ENCODE measurements at regions not wholly inside any gene's neighbourhood (a gene's known extent, or its start where the extent isn't known, plus 50 kb on each side); places are given as distances from the start of the nearest gene placed in this dataset.
A peak's percentile ranks its signal among the peaks of the same experiment; 100 is the strongest.

GRCh38 chr15:31869686-31870307 is 160.5 kb upstream of the CHRNA7 start:
- Histone ChIP-seq H3K27me3 (ENCODE audit: control insufficient read depth, insufficient read depth, low read length) (peaks cover 5% of the 10 kb centered on the region), H3K36me3 (ENCODE audit: insufficient read depth, low read length) (no peaks in the 10 kb centered on the region), H3K9ac (ENCODE audit: low read depth, low read length) (no peak overlapping the region), H3K9me3 (replicated peaks; ENCODE audit: low read length) (no peaks in the 10 kb centered on the region), H3K4me2 (ENCODE audit: low read length) (peak overlapping the region; percentile 97), H3K4me1 (ENCODE audit: control insufficient read depth, insufficient read depth, low read length) (peaks cover 4% of the 10 kb centered on the region), H3K4me3 (ENCODE audit: low read length) (peak overlapping the region; percentile 86)

- Histone ChIP-seq H3K9ac (ENCODE audit: low read depth, low read length) (peak within 1 kb of the TSS; percentile 68), H3K27me3 (ENCODE audit: control insufficient read depth, insufficient read depth, low read length) (peaks cover 5% of the 10 kb centered on the region), H3K4me2 (ENCODE audit: low read length) (peak within 1 kb of the TSS; percentile 97)
Observed at GRCh38 chr15:31870328-31871165, 159.8 kb upstream of the CHRNA7 start, which contains the start of gene OTUD7A. Gene OTUD7A, minus strand, starts transcription at chr15:31870673.

DNA sequence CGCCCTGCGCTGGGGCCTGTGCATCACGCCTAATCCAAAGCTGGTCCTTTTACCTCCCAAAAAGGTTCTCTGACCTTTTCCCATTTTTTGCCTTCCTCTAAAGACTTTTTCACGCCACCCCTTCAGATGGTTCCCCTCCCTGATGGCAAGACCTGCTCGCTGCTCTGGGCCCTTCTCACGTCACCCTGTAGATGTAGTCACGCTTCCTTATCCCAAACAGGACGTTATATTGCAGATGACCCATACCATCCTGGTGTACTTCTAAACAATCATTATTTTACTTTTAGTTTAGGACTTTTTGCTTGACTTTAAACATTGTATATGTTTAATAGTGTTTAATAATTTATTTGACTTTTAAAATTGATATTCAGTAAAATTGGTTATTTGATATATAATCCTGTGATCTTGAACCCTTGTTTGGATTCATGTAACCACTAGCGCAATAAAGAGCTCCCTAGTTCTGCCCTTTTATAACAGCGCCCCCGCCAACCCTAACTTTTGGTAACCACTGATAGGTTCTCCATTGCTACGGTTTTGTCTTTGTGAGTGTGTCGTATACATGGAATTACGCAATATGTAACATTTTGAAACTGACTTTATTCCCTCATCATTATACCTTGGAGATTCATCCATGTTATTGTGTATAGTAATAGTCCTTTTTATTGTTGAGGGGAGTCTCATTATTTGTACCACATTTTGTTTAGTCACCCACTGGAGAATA is 159.0 kb upstream of the CHRNA7 start:
- Histone ChIP-seq H3K4me1 (ENCODE audit: control insufficient read depth, insufficient read depth, low read length) (peaks cover 4% of the 10 kb centered on the region), H3K9ac (ENCODE audit: low read depth, low read length) (peak overlapping the region; percentile 68), H3K9me3 (replicated peaks; ENCODE audit: low read length) (no peaks in the 10 kb centered on the region), H3K4me2 (ENCODE audit: low read length) (peak overlapping the region; percentile 97), H3K4me3 (ENCODE audit: low read length) (peak overlapping the region; percentile 86), H3K27me3 (ENCODE audit: control insufficient read depth, insufficient read depth, low read length) (peaks cover 5% of the 10 kb centered on the region), H3K36me3 (ENCODE audit: insufficient read depth, low read length) (no peaks in the 10 kb centered on the region)

More at GRCh38 chr15:31870328-31871165, 159.8 kb upstream of the CHRNA7 start, which contains the start of gene OTUD7A:
- H3K9me3 ChIP-seq (replicated peaks; ENCODE audit: low read length), result no peaks in the 10 kb centered on the region
- peaks cover 4% of the 10 kb centered on the region for H3K4me1 ChIP-seq (ENCODE audit: control insufficient read depth, insufficient read depth, low read length)
- no peaks in the 10 kb centered on the region for H3K36me3 ChIP-seq (ENCODE audit: insufficient read depth, low read length)
- H3K4me3 ChIP-seq (ENCODE audit: low read length), result peak within 1 kb of the TSS; percentile 86

- H3K4me1 ChIP-seq (ENCODE audit: control insufficient read depth, insufficient read depth, low read length), result peaks cover 4% of the 10 kb centered on the region
- no peaks in the 10 kb centered on the region for H3K9me3 ChIP-seq (replicated peaks; ENCODE audit: low read length)
- peaks cover 5% of the 10 kb centered on the region for H3K27me3 ChIP-seq (ENCODE audit: control insufficient read depth, insufficient read depth, low read length)
- H3K9ac ChIP-seq (ENCODE audit: low read depth, low read length), result no peak overlapping the region
- no peak overlapping the region for H3K4me3 ChIP-seq (ENCODE audit: low read length)
- no peaks in the 10 kb centered on the region for H3K36me3 ChIP-seq (ENCODE audit: insufficient read depth, low read length)
- H3K4me2 ChIP-seq (ENCODE audit: low read length), result no peak overlapping the region
Observed at GRCh38 chr15:31871887-31872281, 158.4 kb upstream of the CHRNA7 start.

- H3K4me2 ChIP-seq (ENCODE audit: low read length), result no peak overlapping the region
- H3K36me3 ChIP-seq (ENCODE audit: insufficient read depth, low read length), result no peaks in the 10 kb centered on the region
- H3K9ac ChIP-seq (ENCODE audit: low read depth, low read length), result no peak overlapping the region
- H3K9me3 ChIP-seq (replicated peaks; ENCODE audit: low read length), result no peaks in the 10 kb centered on the region
- H3K27me3 ChIP-seq (ENCODE audit: control insufficient read depth, insufficient read depth, low read length), result peaks cover 5% of the 10 kb centered on the region
- no peaks in the 10 kb centered on the region for H3K4me1 ChIP-seq (ENCODE audit: control insufficient read depth, insufficient read depth, low read length)
- no peak overlapping the region for H3K4me3 ChIP-seq (ENCODE audit: low read length)
Observed at GRCh38 chr15:31887246-31887645, 143.1 kb upstream of the CHRNA7 start.

DNA sequence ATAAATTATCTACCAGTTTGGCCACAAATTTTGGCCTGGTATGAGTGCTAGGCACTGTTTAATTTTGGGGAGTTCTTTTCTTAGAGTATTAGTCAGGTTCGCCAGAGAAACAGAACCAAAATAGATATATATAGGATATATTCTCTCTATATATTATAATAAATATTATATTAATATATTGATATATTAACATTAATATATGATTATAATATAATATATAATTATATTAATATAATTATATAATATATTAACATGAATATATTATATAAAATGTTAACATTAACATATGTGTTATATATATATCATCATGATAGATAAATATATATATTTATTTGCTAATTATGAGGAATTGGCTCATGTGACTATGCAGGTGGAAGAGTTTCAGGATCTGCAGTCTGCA is 137.8 kb upstream of the CHRNA7 start:
- Histone ChIP-seq H3K9me3 (replicated peaks; ENCODE audit: low read length) (no peaks in the 10 kb centered on the region), H3K4me2 (ENCODE audit: low read length) (no peak overlapping the region), H3K4me1 (ENCODE audit: control insufficient read depth, insufficient read depth, low read length) (no peaks in the 10 kb centered on the region), H3K36me3 (ENCODE audit: insufficient read depth, low read length) (no peaks in the 10 kb centered on the region), H3K4me3 (ENCODE audit: low read length) (no peak overlapping the region), H3K9ac (ENCODE audit: low read depth, low read length) (no peak overlapping the region), H3K27me3 (ENCODE audit: control insufficient read depth, insufficient read depth, low read length) (peaks cover under 1% of the 10 kb centered on the region)

DNA sequence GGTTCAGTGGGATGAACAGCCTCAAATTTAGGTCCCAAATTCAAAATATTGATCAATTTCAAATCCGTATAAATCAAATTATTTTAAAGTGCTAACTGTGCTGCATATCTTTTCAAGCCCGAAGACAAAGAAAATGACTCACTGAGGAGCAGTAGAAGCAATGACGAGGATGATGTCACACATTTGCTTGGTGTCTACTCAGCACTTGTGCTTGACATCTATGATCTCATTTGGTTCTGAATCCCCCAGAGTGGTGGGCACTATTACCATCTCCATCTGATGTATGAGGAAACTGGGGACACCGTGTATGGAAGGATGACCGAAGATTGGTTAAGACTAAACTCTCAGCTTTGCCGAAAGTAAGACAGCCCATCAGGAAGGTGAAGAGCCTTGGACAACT is 136.5 kb upstream of the CHRNA7 start:
- Histone ChIP-seq H3K4me1 (ENCODE audit: control insufficient read depth, insufficient read depth, low read length) (no peaks in the 10 kb centered on the region), H3K9me3 (replicated peaks; ENCODE audit: low read length) (no peaks in the 10 kb centered on the region), H3K9ac (ENCODE audit: low read depth, low read length) (no peak overlapping the region), H3K27me3 (ENCODE audit: control insufficient read depth, insufficient read depth, low read length) (no peaks in the 10 kb centered on the region), H3K4me3 (ENCODE audit: low read length) (no peak overlapping the region), H3K36me3 (ENCODE audit: insufficient read depth, low read length) (no peaks in the 10 kb centered on the region), H3K4me2 (ENCODE audit: low read length) (no peak overlapping the region)

DNA sequence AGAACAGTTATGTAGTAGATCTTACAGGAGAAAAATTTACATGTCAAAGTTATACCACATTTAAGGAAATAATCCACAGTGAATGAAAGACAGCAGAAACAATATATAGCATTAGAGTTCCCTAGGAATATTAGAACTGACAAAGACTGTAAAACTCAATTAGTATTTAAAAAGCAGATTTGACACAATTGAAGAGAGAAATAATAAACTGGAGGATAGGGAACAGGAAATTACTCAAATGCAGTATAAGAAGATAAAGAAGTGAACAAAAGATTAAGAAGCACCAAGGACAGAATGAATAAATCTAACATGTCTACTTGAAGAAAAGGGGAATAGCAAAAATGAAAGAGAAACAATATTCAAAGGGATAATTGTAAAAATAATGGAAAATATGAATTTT is 132.6 kb upstream of the CHRNA7 start:
- Histone ChIP-seq H3K36me3 (ENCODE audit: insufficient read depth, low read length) (no peaks in the 10 kb centered on the region), H3K9me3 (replicated peaks; ENCODE audit: low read length) (no peaks in the 10 kb centered on the region), H3K4me1 (ENCODE audit: control insufficient read depth, insufficient read depth, low read length) (no peaks in the 10 kb centered on the region), H3K4me3 (ENCODE audit: low read length) (no peak overlapping the region), H3K4me2 (ENCODE audit: low read length) (no peak overlapping the region), H3K27me3 (ENCODE audit: control insufficient read depth, insufficient read depth, low read length) (no peaks in the 10 kb centered on the region), H3K9ac (ENCODE audit: low read depth, low read length) (no peak overlapping the region)

DNA sequence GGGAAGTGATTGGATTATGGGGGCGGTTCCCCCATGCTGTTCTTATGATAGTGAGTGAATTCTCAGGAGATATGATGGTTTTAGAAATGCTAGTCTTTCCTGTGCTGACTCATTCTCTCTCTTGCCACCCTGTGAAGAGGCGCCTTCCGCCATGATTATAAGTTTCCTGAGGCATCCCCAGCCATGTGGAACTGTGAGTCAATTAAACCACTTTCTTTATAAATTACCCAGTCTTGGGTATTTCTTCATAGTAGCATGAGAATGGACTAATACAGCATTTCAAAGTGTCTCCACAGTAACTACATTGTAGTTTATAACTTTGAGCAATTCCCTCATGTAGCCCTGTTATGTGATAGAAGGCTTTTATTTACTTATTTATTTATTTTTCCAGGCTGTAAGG is 128.8 kb upstream of the CHRNA7 start:
- Histone ChIP-seq H3K4me3 (ENCODE audit: low read length) (no peak overlapping the region), H3K9ac (ENCODE audit: low read depth, low read length) (no peak overlapping the region), H3K36me3 (ENCODE audit: insufficient read depth, low read length) (no peaks in the 10 kb centered on the region), H3K4me2 (ENCODE audit: low read length) (no peak overlapping the region), H3K27me3 (ENCODE audit: control insufficient read depth, insufficient read depth, low read length) (no peaks in the 10 kb centered on the region), H3K9me3 (replicated peaks; ENCODE audit: low read length) (no peaks in the 10 kb centered on the region), H3K4me1 (ENCODE audit: control insufficient read depth, insufficient read depth, low read length) (no peaks in the 10 kb centered on the region)

- no peak overlapping the region for H3K4me3 ChIP-seq (ENCODE audit: low read length)
- no peaks in the 10 kb centered on the region for H3K9me3 ChIP-seq (replicated peaks; ENCODE audit: low read length)
- H3K27me3 ChIP-seq (ENCODE audit: control insufficient read depth, insufficient read depth, low read length), result no peaks in the 10 kb centered on the region
- H3K4me1 ChIP-seq (ENCODE audit: control insufficient read depth, insufficient read depth, low read length), result no peaks in the 10 kb centered on the region
- H3K9ac ChIP-seq (ENCODE audit: low read depth, low read length), result no peak overlapping the region
- no peak overlapping the region for H3K4me2 ChIP-seq (ENCODE audit: low read length)
- no peaks in the 10 kb centered on the region for H3K36me3 ChIP-seq (ENCODE audit: insufficient read depth, low read length)
Observed at GRCh38 chr15:31905054-31905453, 125.3 kb upstream of the CHRNA7 start.

GRCh38 chr15:31925541-31925940 is 104.8 kb upstream of the CHRNA7 start:
- Histone ChIP-seq H3K4me2 (ENCODE audit: low read length) (no peak overlapping the region), H3K9ac (ENCODE audit: low read depth, low read length) (no peak overlapping the region), H3K36me3 (ENCODE audit: insufficient read depth, low read length) (no peaks in the 10 kb centered on the region), H3K9me3 (replicated peaks; ENCODE audit: low read length) (no peaks in the 10 kb centered on the region), H3K27me3 (ENCODE audit: control insufficient read depth, insufficient read depth, low read length) (no peaks in the 10 kb centered on the region), H3K4me3 (ENCODE audit: low read length) (no peak overlapping the region), H3K4me1 (ENCODE audit: control insufficient read depth, insufficient read depth, low read length) (no peaks in the 10 kb centered on the region)

Data from skeletal muscle satellite cell (primary cell).